A549 (cell line): ENCODE measurements at regions not wholly inside any gene's neighbourhood (a gene's known extent, or its start where the extent isn't known, plus 50 kb on each side); places are given as distances from the start of the nearest gene placed in this dataset.
"Not testable (repeated sequence)": the region's sequence is repeated elsewhere in the genome, so short reads cannot be mapped to it uniquely, and the experiment has no call there.

Experiments
- RAD21 ChIP-seq, 2 experiments: fragments of >200 bp in 1 of 2; sonication (Bioruptor Twin) in 1 of 2; formaldehyde crosslinking in 1 of 2; IDR thresholded peaks in 1 of 2; conservative IDR thresholded peaks in 1 of 2; 2 replicates in 1 of 2; 3 replicates in 1 of 2; pipeline ENCODE4 v1.6.1; 2012 to 2018; ENCODE audit warnings: inconsistent platforms in 1 of 2
- TF ChIP-seq, protein P1 (sequence below): fragments of >200 bp; sonication (Bioruptor Twin); formaldehyde crosslinking; IDR thresholded peaks from 3 replicates; pipeline ENCODE4 v1.5.1; 2016

GRCh38 chr4:112727728-112728127 is 90.8 kb downstream of the LARP7 start:
- not testable (repeated sequence) for TF ChIP-seq RAD21 (conservative IDR thresholded peaks at IDR 0.05 in 1 of 2, IDR thresholded peaks at IDR 0.05 in 1 of 2)
- TF ChIP-seq, protein P1, sequence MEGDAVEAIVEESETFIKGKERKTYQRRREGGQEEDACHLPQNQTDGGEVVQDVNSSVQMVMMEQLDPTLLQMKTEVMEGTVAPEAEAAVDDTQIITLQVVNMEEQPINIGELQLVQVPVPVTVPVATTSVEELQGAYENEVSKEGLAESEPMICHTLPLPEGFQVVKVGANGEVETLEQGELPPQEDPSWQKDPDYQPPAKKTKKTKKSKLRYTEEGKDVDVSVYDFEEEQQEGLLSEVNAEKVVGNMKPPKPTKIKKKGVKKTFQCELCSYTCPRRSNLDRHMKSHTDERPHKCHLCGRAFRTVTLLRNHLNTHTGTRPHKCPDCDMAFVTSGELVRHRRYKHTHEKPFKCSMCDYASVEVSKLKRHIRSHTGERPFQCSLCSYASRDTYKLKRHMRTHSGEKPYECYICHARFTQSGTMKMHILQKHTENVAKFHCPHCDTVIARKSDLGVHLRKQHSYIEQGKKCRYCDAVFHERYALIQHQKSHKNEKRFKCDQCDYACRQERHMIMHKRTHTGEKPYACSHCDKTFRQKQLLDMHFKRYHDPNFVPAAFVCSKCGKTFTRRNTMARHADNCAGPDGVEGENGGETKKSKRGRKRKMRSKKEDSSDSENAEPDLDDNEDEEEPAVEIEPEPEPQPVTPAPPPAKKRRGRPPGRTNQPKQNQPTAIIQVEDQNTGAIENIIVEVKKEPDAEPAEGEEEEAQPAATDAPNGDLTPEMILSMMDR, result not testable (repeated sequence)
